ACC112 (cell line): ENCODE measurements at regions not wholly inside any gene's neighbourhood (a gene's known extent, or its start where the extent isn't known, plus 50 kb on each side); places are given as distances from the start of the nearest gene placed in this dataset.
"Not testable (repeated sequence)": the region's sequence is repeated elsewhere in the genome, so short reads cannot be mapped to it uniquely, and the experiment has no call there.

Experiments
- H2AFZ ChIP-seq: fragments of 200-600 bp; sonication (generic); one replicate; pipeline ENCODE4 v1.6.0; 2017; ENCODE audit warnings: antibody characterized with exemption, low read length; ENCODE audit not compliant: unreplicated experiment
- H3K27ac ChIP-seq: fragments of 200-600 bp; sonication (generic); 2 replicates; pipeline ENCODE4 v1.5.1; 2014; ENCODE audit warnings: low read depth, mild to moderate bottlenecking, antibody characterized with exemption, low read length, moderate library complexity
- H3K27me3 ChIP-seq: fragments of 200-600 bp; sonication (generic); 2 replicates; pipeline ENCODE4 v1.6.1; 2014; ENCODE audit warnings: mild to moderate bottlenecking, antibody characterized with exemption, low read length, moderate library complexity, mixed read lengths; ENCODE audit not compliant: insufficient read depth
- H3K36me3 ChIP-seq: fragments of 200-600 bp; sonication (generic); 2 replicates; pipeline ENCODE4 v1.6.1; 2016; ENCODE audit warnings: mild to moderate bottlenecking, antibody characterized with exemption, low read length, moderate library complexity, mixed read lengths; ENCODE audit not compliant: insufficient read depth
- H3K4me1 ChIP-seq: fragments of 200-600 bp; sonication (generic); one replicate; pipeline ENCODE4 v1.6.1; 2016; ENCODE audit warnings: low read length, mixed read lengths; ENCODE audit not compliant: insufficient read depth, unreplicated experiment, control insufficient read depth
- H3K4me3 ChIP-seq: fragments of 200-600 bp; sonication (generic); 2 replicates; pipeline ENCODE4 v1.5.1; 2014; ENCODE audit warnings: mild to moderate bottlenecking, low read depth, low read length
- H3K79me2 ChIP-seq: fragments of 200-600 bp; sonication (generic); one replicate; pipeline ENCODE4 v1.6.0; 2016; ENCODE audit warnings: low read length; ENCODE audit not compliant: control insufficient read depth, unreplicated experiment, insufficient read depth

DNA sequence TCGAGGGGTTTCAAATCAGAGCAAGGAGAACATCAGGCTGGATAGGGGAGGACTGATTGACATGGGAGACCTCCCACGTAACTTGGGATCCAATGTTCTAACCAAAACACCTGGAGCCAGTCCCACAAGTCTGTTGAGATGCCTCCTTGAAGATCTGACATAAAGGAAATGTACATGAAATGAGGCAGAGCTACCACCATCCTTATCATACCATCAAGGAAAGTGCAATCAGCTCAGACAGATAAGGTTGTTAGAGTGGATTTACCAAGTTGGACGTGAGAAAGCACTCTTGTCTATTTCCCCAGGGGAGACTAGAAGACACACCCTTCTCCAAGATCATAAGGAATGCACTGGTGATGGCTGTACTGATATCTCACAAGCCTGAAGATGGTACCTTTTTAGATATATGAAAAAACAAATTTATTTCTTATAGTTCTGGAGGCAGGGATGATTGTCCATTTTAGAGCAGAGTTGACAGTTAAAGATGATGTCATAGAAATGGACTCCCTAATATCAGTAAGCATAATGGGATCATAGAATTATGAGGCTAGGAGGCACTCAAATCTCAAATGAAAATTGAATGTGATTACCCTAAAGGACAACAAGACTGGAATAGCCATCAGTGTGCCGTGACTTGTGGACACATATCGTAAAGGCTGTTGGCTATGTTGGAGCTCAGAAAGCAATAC is 129.1 kb upstream of the RAB4A start:
- H3K27ac ChIP-seq, result no peak overlapping the region
- no peaks in the 10 kb centered on the region for H3K79me2 ChIP-seq
- no peak overlapping the region for H3K4me3 ChIP-seq
- H3K4me1 ChIP-seq, result no peaks in the 10 kb centered on the region
- no peak overlapping the region for H2AFZ ChIP-seq
- H3K27me3 ChIP-seq, result peaks cover 80% of the 10 kb centered on the region
- no peaks in the 10 kb centered on the region for H3K36me3 ChIP-seq

GRCh38 chr1:229142471-229142870 is 128.4 kb upstream of the RAB4A start:
- no peak overlapping the region for H2AFZ ChIP-seq
- H3K27me3 ChIP-seq, result peaks cover 83% of the 10 kb centered on the region
- no peak overlapping the region for H3K4me3 ChIP-seq
- H3K4me1 ChIP-seq, result no peaks in the 10 kb centered on the region
- H3K36me3 ChIP-seq, result no peaks in the 10 kb centered on the region
- no peak overlapping the region for H3K27ac ChIP-seq
- no peaks in the 10 kb centered on the region for H3K79me2 ChIP-seq

- no peaks in the 10 kb centered on the region for H3K36me3 ChIP-seq
- no peak overlapping the region for H2AFZ ChIP-seq
- no peak overlapping the region for H3K27ac ChIP-seq
- H3K79me2 ChIP-seq, result no peaks in the 10 kb centered on the region
- H3K4me3 ChIP-seq, result no peak overlapping the region
- no peaks in the 10 kb centered on the region for H3K4me1 ChIP-seq
- peaks cover 77% of the 10 kb centered on the region for H3K27me3 ChIP-seq
These were observed 124.3 kb upstream of the RAB4A start for GRCh38 chr1:229146647-229147046.

GRCh38 chr1:229147072-229147471 is 123.8 kb upstream of the RAB4A start:
- Histone ChIP-seq H3K79me2 (no peaks in the 10 kb centered on the region), H3K27me3 (peaks cover 75% of the 10 kb centered on the region), H3K36me3 (no peaks in the 10 kb centered on the region), H3K4me3 (no peak overlapping the region), H2AFZ (no peak overlapping the region), H3K27ac (no peak overlapping the region), H3K4me1 (no peaks in the 10 kb centered on the region)

GRCh38 chr1:229148041-229148671 is 122.8 kb upstream of the RAB4A start:
- Histone ChIP-seq H3K4me3 (no peak overlapping the region), H3K27me3 (peaks cover 73% of the 10 kb centered on the region), H3K27ac (no peak overlapping the region), H2AFZ (no peak overlapping the region), H3K79me2 (no peaks in the 10 kb centered on the region), H3K4me1 (no peaks in the 10 kb centered on the region), H3K36me3 (no peaks in the 10 kb centered on the region)

GRCh38 chr1:229148743-229149142 is 122.2 kb upstream of the RAB4A start:
- peaks cover 68% of the 10 kb centered on the region for H3K27me3 ChIP-seq
- no peaks in the 10 kb centered on the region for H3K4me1 ChIP-seq
- H3K36me3 ChIP-seq, result no peaks in the 10 kb centered on the region
- no peak overlapping the region for H3K4me3 ChIP-seq
- H3K27ac ChIP-seq, result no peak overlapping the region
- H3K79me2 ChIP-seq, result no peaks in the 10 kb centered on the region
- H2AFZ ChIP-seq, result no peak overlapping the region

- Histone ChIP-seq H2AFZ (no peak overlapping the region), H3K36me3 (no peaks in the 10 kb centered on the region), H3K27ac (no peak overlapping the region), H3K4me1 (no peaks in the 10 kb centered on the region), H3K79me2 (no peaks in the 10 kb centered on the region), H3K4me3 (no peak overlapping the region), H3K27me3 (peaks cover 67% of the 10 kb centered on the region)
These were observed 121.5 kb upstream of the RAB4A start for GRCh38 chr1:229149435-229149834.

DNA sequence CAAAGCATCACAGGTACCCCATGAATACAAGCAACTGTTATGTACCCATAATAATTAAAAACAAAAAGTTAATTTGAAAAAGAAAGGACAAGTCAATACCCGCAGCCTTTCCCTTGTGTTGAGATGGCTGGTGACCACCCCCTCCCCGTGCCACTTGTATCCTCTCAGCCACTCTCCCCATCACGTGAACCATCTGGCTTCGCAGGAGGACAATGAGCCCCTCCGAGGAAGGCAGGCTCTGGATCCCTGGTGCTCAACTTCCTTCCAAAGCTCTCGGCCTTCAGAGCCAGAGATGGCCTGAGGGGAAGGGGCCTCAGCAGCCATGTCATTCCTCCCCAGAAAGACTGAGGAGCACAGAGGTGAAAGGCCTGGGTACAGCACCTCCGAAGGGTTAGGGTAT is 120.4 kb upstream of the RAB4A start:
- no peak overlapping the region for H3K4me3 ChIP-seq
- no peaks in the 10 kb centered on the region for H3K4me1 ChIP-seq
- H3K79me2 ChIP-seq, result no peaks in the 10 kb centered on the region
- H3K27me3 ChIP-seq, result peaks cover 66% of the 10 kb centered on the region
- H3K36me3 ChIP-seq, result no peaks in the 10 kb centered on the region
- no peak overlapping the region for H3K27ac ChIP-seq
- no peak overlapping the region for H2AFZ ChIP-seq

- H3K36me3 ChIP-seq, H3K79me2 ChIP-seq, H3K4me3 ChIP-seq, H3K27ac ChIP-seq, H2AFZ ChIP-seq, H3K4me1 ChIP-seq: not testable (repeated sequence)
- H3K27me3 ChIP-seq, result peaks cover 63% of the 10 kb centered on the region
These were observed 119.5 kb upstream of the RAB4A start for GRCh38 chr1:229151412-229151811.

DNA sequence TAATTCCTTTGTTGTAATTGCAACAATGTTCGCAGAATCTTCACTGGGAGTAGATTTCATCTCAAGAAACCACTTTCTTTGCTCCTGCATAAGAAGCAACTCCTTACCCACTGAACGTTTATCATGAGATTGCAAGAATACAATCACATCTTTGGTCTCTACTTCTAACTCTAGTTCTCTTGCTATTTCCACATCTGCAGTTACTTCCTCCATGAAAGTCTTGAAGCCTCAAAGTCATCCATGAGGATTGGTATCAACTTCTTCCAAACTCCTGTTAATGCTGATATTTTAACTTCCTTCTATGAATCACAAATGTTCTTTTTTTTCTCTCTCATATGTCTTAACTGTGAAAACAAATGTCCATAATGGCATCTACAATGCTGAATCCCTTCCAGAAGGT is 118.6 kb upstream of the RAB4A start:
- no peaks in the 10 kb centered on the region for H3K4me1 ChIP-seq
- no peaks in the 10 kb centered on the region for H3K36me3 ChIP-seq
- no peak overlapping the region for H3K27ac ChIP-seq
- no peaks in the 10 kb centered on the region for H3K79me2 ChIP-seq
- no peak overlapping the region for H3K4me3 ChIP-seq
- no peak overlapping the region for H2AFZ ChIP-seq
- H3K27me3 ChIP-seq, result peaks cover 60% of the 10 kb centered on the region

DNA sequence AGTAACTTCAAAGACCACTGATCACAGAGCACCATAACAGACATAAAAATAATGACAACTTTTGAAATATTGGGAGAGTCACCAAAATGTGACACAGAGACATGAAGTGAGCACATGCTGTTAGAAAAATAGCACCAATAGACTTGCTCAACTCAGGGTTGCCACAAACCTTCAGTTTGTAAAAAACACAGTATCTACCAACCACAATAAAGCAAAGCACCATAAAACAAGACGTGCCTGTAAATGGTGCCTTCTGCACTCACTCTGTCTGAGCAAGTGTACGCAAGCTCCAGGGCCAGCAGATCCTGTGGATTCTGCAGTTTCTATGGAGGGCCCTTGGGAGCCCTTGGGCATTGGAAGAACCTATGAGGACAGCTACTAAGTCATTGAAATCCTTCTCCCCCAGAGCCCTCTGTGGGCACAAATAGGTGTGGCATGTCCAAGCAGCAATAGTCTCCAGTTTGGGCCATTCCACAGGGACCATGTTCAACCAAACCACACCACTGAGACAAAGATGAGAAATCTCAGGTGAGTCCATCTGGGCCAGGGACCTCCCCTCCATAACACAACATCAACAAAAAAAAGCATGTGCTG is 116.9 kb upstream of the RAB4A start:
- H3K36me3 ChIP-seq, result no peaks in the 10 kb centered on the region
- no peak overlapping the region for H3K4me3 ChIP-seq
- peaks cover 43% of the 10 kb centered on the region for H3K27me3 ChIP-seq

More for the DNA sequence above, 116.9 kb upstream of the RAB4A start:
- Histone ChIP-seq H3K79me2 (no peaks in the 10 kb centered on the region), H3K27ac (no peak overlapping the region), H3K4me1 (no peaks in the 10 kb centered on the region), H2AFZ (no peak overlapping the region)
